ENCODE measurements at regions not wholly inside any gene's neighbourhood (a gene's known extent, or its start where the extent isn't known, plus 50 kb on each side); places are given as distances from the start of the nearest gene placed in this dataset.

DNA sequence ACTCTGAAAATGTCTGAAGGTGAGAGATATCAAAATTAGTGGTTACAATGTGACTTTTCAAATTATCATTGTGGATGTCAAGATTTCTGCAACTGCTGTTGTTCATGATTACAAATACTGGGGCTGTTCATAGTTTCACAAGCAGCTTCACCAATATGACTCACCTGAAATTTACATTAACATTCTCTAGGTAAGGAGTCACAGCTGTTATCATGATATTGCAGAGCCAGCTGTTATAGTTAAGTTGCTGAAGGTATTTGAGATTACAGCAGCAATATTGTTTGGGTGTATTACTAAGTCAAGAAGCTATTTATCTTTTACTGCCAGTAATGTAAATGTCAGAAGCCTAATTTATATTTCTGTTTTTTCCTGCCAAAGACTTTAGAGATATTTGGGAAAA, 140.0 kb downstream of the MC4R start:
- H3K4me3 Mint-ChIP-seq, result no peak overlapping the region
- H3K27me3 Mint-ChIP-seq (ENCODE audit: low read depth), result no peaks in the 10 kb centered on the region
- no peaks in the 10 kb centered on the region for H3K9me3 Mint-ChIP-seq
- H3K36me3 Mint-ChIP-seq, result no peaks in the 10 kb centered on the region
- TF ChIP-seq, protein P1, sequence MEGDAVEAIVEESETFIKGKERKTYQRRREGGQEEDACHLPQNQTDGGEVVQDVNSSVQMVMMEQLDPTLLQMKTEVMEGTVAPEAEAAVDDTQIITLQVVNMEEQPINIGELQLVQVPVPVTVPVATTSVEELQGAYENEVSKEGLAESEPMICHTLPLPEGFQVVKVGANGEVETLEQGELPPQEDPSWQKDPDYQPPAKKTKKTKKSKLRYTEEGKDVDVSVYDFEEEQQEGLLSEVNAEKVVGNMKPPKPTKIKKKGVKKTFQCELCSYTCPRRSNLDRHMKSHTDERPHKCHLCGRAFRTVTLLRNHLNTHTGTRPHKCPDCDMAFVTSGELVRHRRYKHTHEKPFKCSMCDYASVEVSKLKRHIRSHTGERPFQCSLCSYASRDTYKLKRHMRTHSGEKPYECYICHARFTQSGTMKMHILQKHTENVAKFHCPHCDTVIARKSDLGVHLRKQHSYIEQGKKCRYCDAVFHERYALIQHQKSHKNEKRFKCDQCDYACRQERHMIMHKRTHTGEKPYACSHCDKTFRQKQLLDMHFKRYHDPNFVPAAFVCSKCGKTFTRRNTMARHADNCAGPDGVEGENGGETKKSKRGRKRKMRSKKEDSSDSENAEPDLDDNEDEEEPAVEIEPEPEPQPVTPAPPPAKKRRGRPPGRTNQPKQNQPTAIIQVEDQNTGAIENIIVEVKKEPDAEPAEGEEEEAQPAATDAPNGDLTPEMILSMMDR (IDR thresholded peaks at IDR 0.05; ENCODE audit: unreplicated experiment), result no peak
- no peak overlapping the region for H3K27ac Mint-ChIP-seq
- no peaks in the 10 kb centered on the region for H3K4me1 Mint-ChIP-seq
- DNase-seq (ENCODE audit: low spot score in 2 of 2, unreplicated experiment in 2 of 2), result no peak

DNA sequence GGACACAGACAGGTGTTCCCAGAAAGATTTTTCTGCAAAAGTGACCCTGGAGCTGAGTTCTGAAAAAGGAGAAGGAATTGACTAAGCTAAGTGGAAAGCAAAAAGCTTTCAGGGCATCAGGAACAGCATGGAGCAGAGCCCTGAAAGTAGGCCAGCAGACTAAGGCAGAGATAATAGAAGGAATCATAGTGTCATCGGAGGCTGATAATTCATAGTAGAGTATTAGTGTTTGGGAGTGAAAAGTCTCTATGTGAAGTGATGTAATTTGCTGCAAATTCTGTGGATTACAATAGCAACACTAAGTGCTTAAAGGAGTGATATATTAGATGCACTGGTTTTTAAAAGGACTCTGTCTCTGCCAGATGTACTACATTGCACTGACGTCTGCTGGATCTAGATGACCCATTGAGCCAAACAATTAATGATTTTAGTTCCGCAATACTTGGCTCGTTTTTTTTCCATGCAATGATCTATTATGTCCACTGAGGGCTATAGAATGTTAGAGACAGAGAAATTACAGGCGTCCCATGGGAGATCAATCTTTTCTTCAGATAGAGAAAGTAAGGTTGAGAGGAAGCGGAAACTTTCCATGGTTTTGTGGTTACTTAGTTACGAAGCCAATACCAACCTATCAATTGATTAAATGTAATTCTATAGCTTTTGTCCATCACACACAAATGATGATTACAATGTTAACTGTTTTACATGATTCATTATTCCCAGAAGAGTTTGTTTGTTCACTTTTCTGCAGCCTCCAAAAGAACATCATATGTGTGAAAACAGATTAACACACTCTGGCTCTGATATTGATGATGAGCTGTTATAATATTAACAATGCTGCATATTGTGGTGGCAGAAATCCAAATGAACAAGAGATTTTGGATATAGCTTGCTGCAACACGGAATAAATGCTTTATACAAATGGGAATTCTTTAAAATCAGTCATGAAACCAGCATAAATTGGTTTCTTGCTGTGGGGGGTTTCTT, 143.7 kb downstream of the MC4R start:
- Mint-ChIP-seq H3K27me3 (ENCODE audit: low read depth) (no peaks in the 10 kb centered on the region), H3K4me1 (no peaks in the 10 kb centered on the region), H3K36me3 (no peaks in the 10 kb centered on the region), H3K4me3 (no peak overlapping the region), H3K27ac (no peak overlapping the region), H3K9me3 (peaks cover 19% of the 10 kb centered on the region)
- DNase-seq (ENCODE audit: low spot score in 2 of 2, unreplicated experiment in 2 of 2), result no peak
- TF ChIP-seq, protein P1 (IDR thresholded peaks at IDR 0.05; ENCODE audit: unreplicated experiment), result no peak

DNA sequence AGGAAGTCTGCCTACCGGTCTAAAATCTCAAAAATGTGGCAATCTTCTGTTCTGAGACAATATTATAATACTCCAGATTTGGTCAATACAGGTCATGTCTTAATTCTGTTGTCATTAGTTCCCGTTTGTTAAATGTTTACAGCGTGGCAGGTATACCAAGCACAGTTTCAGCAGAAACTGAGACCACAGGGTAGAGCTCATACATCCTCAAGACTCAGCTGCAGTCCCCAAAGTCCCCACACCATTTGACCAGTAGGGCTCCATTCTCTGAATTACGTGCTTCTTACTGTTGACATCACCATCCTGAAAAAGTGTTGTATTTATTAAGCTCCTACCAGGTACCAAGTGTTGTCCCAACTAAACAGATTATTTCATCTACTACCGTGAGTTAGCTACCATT, 157.1 kb downstream of the MC4R start:
- H3K27me3 Mint-ChIP-seq (ENCODE audit: low read depth), result peaks cover 6% of the 10 kb centered on the region
- H3K36me3 Mint-ChIP-seq, result no peaks in the 10 kb centered on the region
- H3K9me3 Mint-ChIP-seq, result no peaks in the 10 kb centered on the region
- TF ChIP-seq, protein P1 (IDR thresholded peaks at IDR 0.05; ENCODE audit: unreplicated experiment), result no peak
- H3K27ac Mint-ChIP-seq, result no peak overlapping the region
- DNase-seq (ENCODE audit: low spot score in 2 of 2, unreplicated experiment in 2 of 2), result no peak
- H3K4me3 Mint-ChIP-seq, result no peak overlapping the region
- H3K4me1 Mint-ChIP-seq, result no peaks in the 10 kb centered on the region

DNA sequence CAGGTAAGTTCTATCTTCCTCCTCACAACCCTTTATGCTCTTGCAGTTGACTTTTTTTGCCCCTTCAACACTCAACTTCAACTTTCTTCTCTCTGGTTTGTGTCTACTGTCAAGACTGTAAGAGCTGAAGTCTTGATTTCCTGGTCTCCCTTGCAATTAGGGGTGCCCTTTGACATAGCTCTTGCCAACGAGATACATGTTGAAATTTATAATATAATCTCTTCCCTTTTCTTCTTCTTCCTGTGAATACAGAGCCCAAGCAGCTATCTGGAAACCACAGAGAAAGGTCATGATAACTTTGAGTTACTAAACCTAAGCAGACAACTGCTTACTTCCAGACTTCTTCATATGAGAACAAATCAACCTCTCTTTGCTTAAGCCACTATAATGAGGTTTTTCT, 163.5 kb downstream of the MC4R start:
- no peaks in the 10 kb centered on the region for H3K9me3 Mint-ChIP-seq
- no peak overlapping the region for H3K27ac Mint-ChIP-seq
- H3K4me3 Mint-ChIP-seq, result no peak overlapping the region
- no peaks in the 10 kb centered on the region for H3K4me1 Mint-ChIP-seq
- TF ChIP-seq, protein P1 (IDR thresholded peaks at IDR 0.05; ENCODE audit: unreplicated experiment), result no peak
- H3K36me3 Mint-ChIP-seq, result no peaks in the 10 kb centered on the region
- H3K27me3 Mint-ChIP-seq (ENCODE audit: low read depth), result no peaks in the 10 kb centered on the region
- no peak for DNase-seq (ENCODE audit: low spot score in 2 of 2, unreplicated experiment in 2 of 2)

DNA sequence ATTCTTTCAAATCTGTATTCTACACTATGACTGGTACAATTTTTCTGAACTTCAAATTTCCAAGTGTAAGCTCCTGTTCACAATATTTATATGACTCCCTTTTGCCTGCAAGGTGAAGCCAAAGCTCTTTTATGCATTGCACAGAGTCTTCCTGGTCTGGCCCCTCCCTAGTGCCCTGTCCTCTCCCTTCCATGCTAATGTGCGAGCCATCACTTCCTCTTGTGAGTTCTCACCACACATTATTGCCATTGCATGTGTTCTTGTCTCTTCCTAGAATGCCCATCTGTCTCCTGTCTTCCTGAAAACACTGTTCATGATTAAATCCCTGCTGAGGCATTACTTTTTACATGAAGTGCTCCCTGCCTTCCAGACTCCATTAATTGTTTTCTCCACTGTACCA, 169.9 kb downstream of the MC4R start:
- H3K4me1 Mint-ChIP-seq, result no peaks in the 10 kb centered on the region
- H3K36me3 Mint-ChIP-seq, result no peaks in the 10 kb centered on the region
- H3K4me3 Mint-ChIP-seq, result no peak overlapping the region
- peaks cover 7% of the 10 kb centered on the region for H3K27me3 Mint-ChIP-seq (ENCODE audit: low read depth)
- H3K9me3 Mint-ChIP-seq, result no peaks in the 10 kb centered on the region
- DNase-seq (ENCODE audit: low spot score in 2 of 2, unreplicated experiment in 2 of 2), result no peak
- TF ChIP-seq, protein P1 (IDR thresholded peaks at IDR 0.05; ENCODE audit: unreplicated experiment), result no peak
- H3K27ac Mint-ChIP-seq, result no peak overlapping the region

All from mesothelial cell of epicardium (in vitro differentiated cells).